HEK293 (cell line): ENCODE measurements at regions not wholly inside any gene's neighbourhood (a gene's known extent, or its start where the extent isn't known, plus 50 kb on each side); places are given as distances from the start of the nearest gene placed in this dataset.

Experiments
- CTCF ChIA-PET: fragments of 350-600 bp; formaldehyde crosslinking; extraction: SDS; loops from one replicate; lab custom pipeline; 2021; ENCODE audit warnings: antibody characterized with exemption; lab: Yijun Ruan, JAX
- POLR2A ChIA-PET: fragments of 300-600 bp; formaldehyde crosslinking; extraction: SDS; loops from one replicate; lab custom pipeline; 2020; ENCODE audit warnings: antibody characterized with exemption, inconsistent platforms; lab: Yijun Ruan, JAX
- H3K27ac ChIP-seq: fragments of 200-500 bp; sonication (Bioruptor generic); 2 replicates; pipeline ENCODE4 v1.5.1; 2014; ENCODE audit warnings: low read depth, low read length, control low read depth, inconsistent platforms; ENCODE audit errors: extremely low read depth
- H3K36me3 ChIP-seq, 2 experiments: fragments of 200-500 bp in 1 of 2; sonication (Bioruptor generic) in 1 of 2; 1 replicate in 1 of 2; 2 replicates in 1 of 2; pipeline ENCODE4 v1.5.1; 2014 to 2017; ENCODE audit warnings: inconsistent platforms in 2 of 2, low read length in 2 of 2; ENCODE audit not compliant: control insufficient read depth in 2 of 2, insufficient read depth in 1 of 2
- H3K4me1 ChIP-seq: fragments of 200-500 bp; sonication (Bioruptor generic); 2 replicates; pipeline ENCODE4 v1.5.1; 2014; ENCODE audit warnings: mild to moderate bottlenecking, low read length, inconsistent platforms; ENCODE audit not compliant: control insufficient read depth, insufficient read depth
- H3K4me3 ChIP-seq: 2 replicates; pipeline ENCODE4 v1.5.1; 2011; ENCODE audit warnings: low read depth, mild to moderate bottlenecking, control low read depth, low read length, moderate library complexity
- H3K9me3 ChIP-seq: fragments of 200-500 bp; sonication (Bioruptor generic); 2 replicates; pipeline ENCODE4 v1.5.1; 2014; ENCODE audit warnings: low read depth, low read length, inconsistent platforms; ENCODE audit not compliant: control insufficient read depth, insufficient read depth
- GLIS1 ChIP-seq: fragments of 450-650 bp; formaldehyde crosslinking; IDR thresholded peaks from 2 replicates; pipeline ENCODE4 v1.5.1; 2016; ENCODE audit warnings: missing biosample characterization, missing genetic modification characterization
- KLF16 ChIP-seq: fragments of 450-650 bp; formaldehyde crosslinking; IDR thresholded peaks from 2 replicates; pipeline ENCODE4 v1.5.1; 2017; ENCODE audit warnings: missing biosample characterization, missing genetic modification characterization
- PRDM2 ChIP-seq: fragments of 450-650 bp; formaldehyde crosslinking; IDR thresholded peaks from 2 replicates; pipeline ENCODE4 v1.5.1; 2016; ENCODE audit warnings: missing biosample characterization, missing genetic modification characterization, borderline replicate concordance
- PRDM4 ChIP-seq: fragments of 450-650 bp; formaldehyde crosslinking; IDR thresholded peaks from 2 replicates; pipeline ENCODE4 v1.5.1; 2017; ENCODE audit warnings: missing biosample characterization, missing genetic modification characterization
- ZBTB1 ChIP-seq: fragments of 450-650 bp; formaldehyde crosslinking; IDR thresholded peaks from 2 replicates; pipeline ENCODE4 v1.5.1; 2016; ENCODE audit warnings: missing biosample characterization, missing genetic modification characterization
- ZNF121 ChIP-seq: fragments of 450-650 bp; formaldehyde crosslinking; IDR thresholded peaks from 2 replicates; pipeline ENCODE4 v1.5.1; 2016; ENCODE audit warnings: missing biosample characterization, missing genetic modification characterization
- ZNF174 ChIP-seq: fragments of 450-650 bp; formaldehyde crosslinking; IDR thresholded peaks from 2 replicates; pipeline ENCODE4 v1.5.0; 2017; ENCODE audit warnings: missing biosample characterization, mild to moderate bottlenecking, missing genetic modification characterization
- ZNF324 ChIP-seq: fragments of 450-650 bp; formaldehyde crosslinking; IDR thresholded peaks from 2 replicates; pipeline ENCODE4 v1.5.1; 2016; ENCODE audit warnings: missing biosample characterization, missing genetic modification characterization
- ZNF362 ChIP-seq: fragments of 450-650 bp; formaldehyde crosslinking; IDR thresholded peaks from 2 replicates; pipeline ENCODE4 v1.5.1; 2016; ENCODE audit warnings: missing biosample characterization, missing genetic modification characterization
- ZNF426 ChIP-seq: fragments of 450-650 bp; formaldehyde crosslinking; IDR thresholded peaks from 2 replicates; pipeline ENCODE4 v1.5.1; 2017; ENCODE audit warnings: missing biosample characterization, missing genetic modification characterization, mild to moderate bottlenecking, inconsistent platforms, moderate library complexity
- ZNF510 ChIP-seq: fragments of 450-650 bp; formaldehyde crosslinking; IDR thresholded peaks from 2 replicates; pipeline ENCODE4 v1.5.1; 2018; ENCODE audit warnings: mild to moderate bottlenecking, missing genetic modification characterization, missing biosample characterization; ENCODE audit not compliant: insufficient replicate concordance
- ZNF529 ChIP-seq: fragments of 450-650 bp; formaldehyde crosslinking; IDR thresholded peaks from 2 replicates; pipeline ENCODE4 v1.5.1; 2017; ENCODE audit warnings: missing genetic modification characterization, missing biosample characterization; ENCODE audit not compliant: insufficient replicate concordance
- ZNF585B ChIP-seq: fragments of 450-650 bp; formaldehyde crosslinking; IDR thresholded peaks from 2 replicates; pipeline ENCODE4 v1.5.1; 2016; ENCODE audit warnings: missing biosample characterization, missing genetic modification characterization
- ZNF645 ChIP-seq: fragments of 450-650 bp; formaldehyde crosslinking; IDR thresholded peaks from 2 replicates; pipeline ENCODE4; 2016; ENCODE audit warnings: missing biosample characterization, missing genetic modification characterization

- CTCF ChIA-PET = interaction anchor here (0.6 kb wide), 1 partner anchor 13 kb away, joined by 3 read pairs; no protein-coding TSS in a partner anchor
- no peak overlapping the region for H3K4me3 ChIP-seq
- no peaks in the 10 kb centered on the region for H3K4me1 ChIP-seq
- no peak overlapping the region for H3K27ac ChIP-seq
- H3K36me3 ChIP-seq = no peaks in the 10 kb centered on the region
- no peaks in the 10 kb centered on the region for H3K9me3 ChIP-seq
- POLR2A ChIA-PET = no interaction called here
- TF ChIP-seq PRDM2 (tag by site-specific recombination) = no peak
- TF ChIP-seq ZNF121 (tag by site-specific recombination) = no peak
- no peak for TF ChIP-seq ZNF645 (tag by site-specific recombination)
- TF ChIP-seq ZNF174 (tag by site-specific recombination) = no peak
- TF ChIP-seq KLF16 (tag by site-specific recombination) = no peak
- no peak for TF ChIP-seq ZNF529 (tag by site-specific recombination)
- no peak for TF ChIP-seq ZNF585B (tag by site-specific recombination)
- no peak for TF ChIP-seq ZBTB1 (tag by site-specific recombination)
- no peak for TF ChIP-seq GLIS1
- no peak for TF ChIP-seq ZNF510 (tag by site-specific recombination)
- TF ChIP-seq ZNF324 (tag by site-specific recombination) = no peak
- TF ChIP-seq ZNF426 (tag by site-specific recombination) = no peak
- TF ChIP-seq PRDM4 (tag by site-specific recombination) = no peak
Measured at GRCh38 chr6:156280065-156280464, 497.1 kb upstream of the ARID1B start.

- no peak overlapping the region for H3K4me3 ChIP-seq
- H3K27ac ChIP-seq = no peak overlapping the region
- POLR2A ChIA-PET = no interaction called here
- no peaks in the 10 kb centered on the region for H3K9me3 ChIP-seq
- no peaks in the 10 kb centered on the region for H3K36me3 ChIP-seq
- CTCF ChIA-PET = interaction anchor here (0.6 kb wide), 1 partner anchor 14 kb away, joined by 3 read pairs; no protein-coding TSS in a partner anchor
- no peaks in the 10 kb centered on the region for H3K4me1 ChIP-seq
- no peak for TF ChIP-seq ZNF362
- TF ChIP-seq, all 188 proteins: peak for 0
Measured at GRCh38 chr6:156279261-156279969, 497.8 kb upstream of the ARID1B start.
